ENCODE measurements at regions not wholly inside any gene's neighbourhood (a gene's known extent, or its start where the extent isn't known, plus 50 kb on each side); places are given as distances from the start of the nearest gene placed in this dataset.

- no peak overlapping the region for H4K91ac ChIP-seq (ENCODE audit: low read depth, low read length, poor library complexity)
- H2BK12ac ChIP-seq (ENCODE audit: low read length) = no peak overlapping the region
- H3K9me3 ChIP-seq (replicated peaks in 1 of 2; ENCODE audit: control insufficient read depth in 2 of 2, insufficient read depth in 1 of 2, low read depth in 1 of 2, low read length in 2 of 2) = no peaks in the 10 kb centered on the region
- DNase-seq (ENCODE audit: low spot score) = no peak
- no peak overlapping the region for H3K4me2 ChIP-seq (ENCODE audit: insufficient read depth, low read length, poor library complexity, severe bottlenecking)
- no peak overlapping the region for H2BK120ac ChIP-seq (ENCODE audit: low read depth, low read length)
- H3K27me3 ChIP-seq (ENCODE audit: control insufficient read depth in 3 of 3, insufficient read depth in 3 of 3, low read depth in 1 of 3, low read length in 3 of 3) = no peaks in the 10 kb centered on the region
- H2BK15ac ChIP-seq (ENCODE audit: low read length) = no peak overlapping the region
- no peak overlapping the region for H3K18ac ChIP-seq (ENCODE audit: low read length)
- no peaks in the 10 kb centered on the region for H3K36me3 ChIP-seq (replicated peaks in 1 of 2; ENCODE audit: control insufficient read depth in 2 of 2, insufficient read depth in 2 of 2, low read length in 2 of 2)
- no peaks in the 10 kb centered on the region for H3K4me1 ChIP-seq (ENCODE audit: control insufficient read depth in 2 of 2, insufficient read depth in 1 of 2, low read depth in 1 of 2, low read length in 2 of 2)
- no peak overlapping the region for H2AFZ ChIP-seq (ENCODE audit: low read length)
- no peak overlapping the region for H3K9ac ChIP-seq (ENCODE audit: low read depth, low read length, poor library complexity)
- no peaks in the 10 kb centered on the region for H3K79me1 ChIP-seq (ENCODE audit: low read depth, low read length)
- no peak overlapping the region for H2AK5ac ChIP-seq (ENCODE audit: low read depth, low read length)
- no peak overlapping the region for H3K4ac ChIP-seq (ENCODE audit: low read length)
- no peak overlapping the region for H2BK5ac ChIP-seq (ENCODE audit: low read length)
- H3K4me3 ChIP-seq (ENCODE audit: low read length in 2 of 2) = no peak overlapping the region
- no peak overlapping the region for H3K14ac ChIP-seq (ENCODE audit: low read length)
- H3K23ac ChIP-seq (ENCODE audit: low read depth, low read length, poor library complexity) = no peak overlapping the region
- H3K27ac ChIP-seq (replicated peaks; ENCODE audit: low read length) = no peak overlapping the region
- no CpG with 5 or more reads among the region's 8 CpGs for WGBS, 2 donors (ENCODE audit: extremely low coverage in 2 of 2, insufficient read length in 2 of 2, insufficient replicate concordance in 1 of 2)
- no peak overlapping the region for H4K8ac ChIP-seq (ENCODE audit: low read depth, low read length)
Observed at GRCh38 chr3:139260793-139261736, 82.8 kb upstream of the MRPS22 start.

DNA sequence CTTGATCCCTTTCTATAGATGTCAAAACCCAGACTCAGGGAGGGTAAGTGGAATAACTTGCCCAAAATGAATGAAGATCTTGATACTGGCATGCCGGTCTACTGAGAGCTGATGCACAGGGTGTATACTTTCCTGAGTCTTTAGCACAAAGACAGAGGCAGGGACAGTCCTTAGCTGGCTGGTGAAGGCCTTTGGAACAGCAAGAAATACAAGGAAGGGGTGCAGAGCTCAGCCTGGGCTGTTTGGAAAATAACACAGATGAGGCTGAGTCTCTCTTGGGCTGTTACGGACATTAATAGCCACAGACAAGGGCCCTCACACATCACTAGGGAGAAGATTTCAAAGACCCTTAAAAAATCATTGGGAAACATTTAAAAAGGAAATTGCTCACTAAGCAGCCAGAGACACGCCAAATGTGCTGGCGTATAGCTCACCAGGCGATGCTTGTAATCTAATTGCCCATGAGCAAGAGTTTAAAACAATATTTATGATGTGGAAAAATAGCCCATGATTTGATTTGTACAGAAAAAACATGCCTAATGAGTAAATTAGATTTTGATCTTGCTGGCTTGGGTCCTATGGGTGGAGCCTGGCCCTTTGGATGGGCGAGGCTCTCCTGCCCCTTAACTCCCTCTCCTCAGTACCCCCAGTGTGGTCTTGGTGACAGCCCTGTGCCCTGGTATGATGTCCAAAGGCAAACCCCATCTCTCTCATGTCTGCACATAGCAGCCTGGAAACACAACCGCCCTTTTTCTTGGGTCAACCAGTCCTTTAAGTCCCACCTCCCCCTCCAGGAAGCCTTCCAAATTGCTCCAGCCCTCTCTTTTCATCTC is 81.8 kb upstream of the MRPS22 start:
- Histone ChIP-seq H3K4me3 (ENCODE audit: low read length in 2 of 2) (no peak overlapping the region), H2BK12ac (ENCODE audit: low read length) (no peak overlapping the region), H4K8ac (ENCODE audit: low read depth, low read length) (no peak overlapping the region), H3K14ac (ENCODE audit: low read length) (no peak overlapping the region), H3K27me3 (ENCODE audit: control insufficient read depth in 3 of 3, insufficient read depth in 3 of 3, low read depth in 1 of 3, low read length in 3 of 3) (no peaks in the 10 kb centered on the region), H3K9me3 (replicated peaks in 1 of 2; ENCODE audit: control insufficient read depth in 2 of 2, insufficient read depth in 1 of 2, low read depth in 1 of 2, low read length in 2 of 2) (no peaks in the 10 kb centered on the region), H3K79me1 (ENCODE audit: low read depth, low read length) (no peaks in the 10 kb centered on the region), H3K4me2 (ENCODE audit: insufficient read depth, low read length, poor library complexity, severe bottlenecking) (no peak overlapping the region), H2BK5ac (ENCODE audit: low read length) (no peak overlapping the region), H2AK5ac (ENCODE audit: low read depth, low read length) (no peak overlapping the region), H4K91ac (ENCODE audit: low read depth, low read length, poor library complexity) (no peak overlapping the region), H3K27ac (replicated peaks; ENCODE audit: low read length) (no peak overlapping the region), H2BK15ac (ENCODE audit: low read length) (no peak overlapping the region), H2BK120ac (ENCODE audit: low read depth, low read length) (no peak overlapping the region), H3K23ac (ENCODE audit: low read depth, low read length, poor library complexity) (no peak overlapping the region), H2AFZ (ENCODE audit: low read length) (no peak overlapping the region), H3K4ac (ENCODE audit: low read length) (no peak overlapping the region), H3K18ac (ENCODE audit: low read length) (no peak overlapping the region), H3K9ac (ENCODE audit: low read depth, low read length, poor library complexity) (no peak overlapping the region), H3K4me1 (ENCODE audit: control insufficient read depth in 2 of 2, insufficient read depth in 1 of 2, low read depth in 1 of 2, low read length in 2 of 2) (no peaks in the 10 kb centered on the region), H3K36me3 (replicated peaks in 1 of 2; ENCODE audit: control insufficient read depth in 2 of 2, insufficient read depth in 2 of 2, low read length in 2 of 2) (no peaks in the 10 kb centered on the region)
- DNase-seq (ENCODE audit: low spot score) = no peak
- no CpG with 5 or more reads among the region's 7 CpGs for WGBS, 2 donors (ENCODE audit: extremely low coverage in 2 of 2, insufficient read length in 2 of 2, insufficient replicate concordance in 1 of 2)

GRCh38 chr3:139263798-139264197 is 80.0 kb upstream of the MRPS22 start:
- Histone ChIP-seq H2AFZ (ENCODE audit: low read length) (no peak overlapping the region), H4K91ac (ENCODE audit: low read depth, low read length, poor library complexity) (no peak overlapping the region), H3K27me3 (ENCODE audit: control insufficient read depth in 3 of 3, insufficient read depth in 3 of 3, low read depth in 1 of 3, low read length in 3 of 3) (no peaks in the 10 kb centered on the region), H3K23ac (ENCODE audit: low read depth, low read length, poor library complexity) (no peak overlapping the region), H3K4ac (ENCODE audit: low read length) (no peak overlapping the region), H3K36me3 (replicated peaks in 1 of 2; ENCODE audit: control insufficient read depth in 2 of 2, insufficient read depth in 2 of 2, low read length in 2 of 2) (no peaks in the 10 kb centered on the region), H3K4me1 (ENCODE audit: control insufficient read depth in 2 of 2, insufficient read depth in 1 of 2, low read depth in 1 of 2, low read length in 2 of 2) (no peaks in the 10 kb centered on the region), H2BK120ac (ENCODE audit: low read depth, low read length) (no peak overlapping the region), H3K9me3 (replicated peaks in 1 of 2; ENCODE audit: control insufficient read depth in 2 of 2, insufficient read depth in 1 of 2, low read depth in 1 of 2, low read length in 2 of 2) (peaks cover 0 to 1% of the 10 kb centered on the region in 2 donors), H2BK5ac (ENCODE audit: low read length) (no peak overlapping the region), H3K14ac (ENCODE audit: low read length) (no peak overlapping the region), H3K27ac (replicated peaks; ENCODE audit: low read length) (no peak overlapping the region), H4K8ac (ENCODE audit: low read depth, low read length) (no peak overlapping the region), H3K9ac (ENCODE audit: low read depth, low read length, poor library complexity) (no peak overlapping the region), H3K79me1 (ENCODE audit: low read depth, low read length) (no peaks in the 10 kb centered on the region), H2AK5ac (ENCODE audit: low read depth, low read length) (no peak overlapping the region), H2BK12ac (ENCODE audit: low read length) (no peak overlapping the region), H3K4me2 (ENCODE audit: insufficient read depth, low read length, poor library complexity, severe bottlenecking) (no peak overlapping the region), H3K18ac (ENCODE audit: low read length) (peak overlapping the region; percentile 17), H3K4me3 (ENCODE audit: low read length in 2 of 2) (no peak overlapping the region), H2BK15ac (ENCODE audit: low read length) (no peak overlapping the region)
- WGBS, 2 donors (ENCODE audit: extremely low coverage in 2 of 2, insufficient read length in 2 of 2, insufficient replicate concordance in 1 of 2) = no CpG with 5 or more reads among the region's 4 CpGs
- no peak for DNase-seq (ENCODE audit: low spot score)

DNA sequence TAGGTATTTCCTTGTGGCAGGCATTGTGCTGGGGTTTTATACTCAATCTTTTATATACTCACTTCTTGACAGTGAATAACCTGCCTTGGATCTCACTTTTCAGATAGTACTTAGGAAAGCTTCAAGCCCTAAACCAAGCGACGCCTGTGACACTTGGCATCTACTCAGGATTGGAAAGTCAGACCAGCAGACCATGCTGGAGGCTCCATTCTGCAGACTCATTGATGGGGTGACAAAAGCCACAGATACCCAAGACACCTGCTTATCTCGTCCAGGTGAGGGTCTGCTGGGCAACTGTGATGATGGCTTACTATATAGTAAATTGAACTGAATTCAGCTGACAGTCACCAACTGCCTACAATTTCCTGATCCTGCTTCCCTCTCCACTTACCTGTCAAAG is 79.4 kb upstream of the MRPS22 start:
- Histone ChIP-seq H3K36me3 (replicated peaks in 1 of 2; ENCODE audit: control insufficient read depth in 2 of 2, insufficient read depth in 2 of 2, low read length in 2 of 2) (no peaks in the 10 kb centered on the region), H3K23ac (ENCODE audit: low read depth, low read length, poor library complexity) (no peak overlapping the region), H3K14ac (ENCODE audit: low read length) (no peak overlapping the region), H3K79me1 (ENCODE audit: low read depth, low read length) (no peaks in the 10 kb centered on the region), H2AK5ac (ENCODE audit: low read depth, low read length) (no peak overlapping the region), H2BK12ac (ENCODE audit: low read length) (no peak overlapping the region), H3K4me1 (ENCODE audit: control insufficient read depth in 2 of 2, insufficient read depth in 1 of 2, low read depth in 1 of 2, low read length in 2 of 2) (no peaks in the 10 kb centered on the region), H3K27ac (replicated peaks; ENCODE audit: low read length) (no peak overlapping the region), H2BK120ac (ENCODE audit: low read depth, low read length) (no peak overlapping the region), H2AFZ (ENCODE audit: low read length) (no peak overlapping the region), H3K9ac (ENCODE audit: low read depth, low read length, poor library complexity) (no peak overlapping the region), H4K8ac (ENCODE audit: low read depth, low read length) (no peak overlapping the region), H3K18ac (ENCODE audit: low read length) (no peak overlapping the region), H3K4me3 (ENCODE audit: low read length in 2 of 2) (no peak overlapping the region), H3K27me3 (ENCODE audit: control insufficient read depth in 3 of 3, insufficient read depth in 3 of 3, low read depth in 1 of 3, low read length in 3 of 3) (no peaks in the 10 kb centered on the region), H4K91ac (ENCODE audit: low read depth, low read length, poor library complexity) (no peak overlapping the region), H2BK5ac (ENCODE audit: low read length) (no peak overlapping the region), H3K9me3 (replicated peaks in 1 of 2; ENCODE audit: control insufficient read depth in 2 of 2, insufficient read depth in 1 of 2, low read depth in 1 of 2, low read length in 2 of 2) (peaks cover 0 to 1% of the 10 kb centered on the region in 2 donors), H3K4me2 (ENCODE audit: insufficient read depth, low read length, poor library complexity, severe bottlenecking) (no peak overlapping the region), H2BK15ac (ENCODE audit: low read length) (no peak overlapping the region), H3K4ac (ENCODE audit: low read length) (no peak overlapping the region)
- no peak for DNase-seq (ENCODE audit: low spot score)
- no CpG with 5 or more reads among the region's 3 CpGs for WGBS, 2 donors (ENCODE audit: extremely low coverage in 2 of 2, insufficient read length in 2 of 2, insufficient replicate concordance in 1 of 2)

Measured in neuronal stem cell (in vitro differentiated cells).